ENCODE measurements at regions not wholly inside any gene's neighbourhood (a gene's known extent, or its start where the extent isn't known, plus 50 kb on each side); places are given as distances from the start of the nearest gene placed in this dataset.

- TF ChIP-seq CTCF (IDR thresholded peaks at IDR 0.05; ENCODE audit: extremely low read depth in 1 of 2, insufficient read depth in 1 of 2, low read depth in 1 of 2, low read length in 2 of 2) (no peak), FOS (IDR thresholded peaks at IDR 0.05; ENCODE audit: borderline replicate concordance, insufficient read depth, low read length) (peak; percentile 14)
- H3K4me3 ChIP-seq (replicated peaks in 1 of 3; ENCODE audit: insufficient read depth in 1 of 3, low read depth in 1 of 3, low read length in 3 of 3): no peak overlapping the region
- dilution Hi-C loops (cut with MboI; ENCODE audit: extremely low pct_ligation_motif_present, low sequenced_read_pairs) (no loop called here), intact Hi-C loops (cut with micrococcal nuclease) (no loop called here)
- ChIA-PET POLR2A (no interaction called here), CTCF (interaction anchor here (2.8 kb wide), 1 partner anchor 203 kb away, joined by 12 read pairs; no protein-coding TSS in a partner anchor)
- no peaks in the 10 kb centered on the region for H3K36me3 ChIP-seq (ENCODE audit: control insufficient read depth in 2 of 2, extremely low read depth in 1 of 2, insufficient read depth in 2 of 2, low read length in 2 of 2)
- H3K27ac ChIP-seq (ENCODE audit: insufficient read depth, low read depth, low read length): no peak overlapping the region
- no peak overlapping the region for H2AFZ ChIP-seq (ENCODE audit: low read depth, low read length)
- no peaks in the 10 kb centered on the region for H3K9me1 ChIP-seq (replicated peaks; ENCODE audit: control insufficient read depth, extremely low read depth, insufficient read depth, low read length)
- no peaks in the 10 kb centered on the region for H3K27me3 ChIP-seq (ENCODE audit: control insufficient read depth in 2 of 2, insufficient read depth in 2 of 2, low read length in 2 of 2)
- no TSS peak for BruUV-seq (replicated peaks)
- H4K20me1 ChIP-seq (replicated peaks; ENCODE audit: control insufficient read depth, extremely low read depth, insufficient read depth, low read length): no peaks in the 10 kb centered on the region
- H3K79me2 ChIP-seq (ENCODE audit: control insufficient read depth, insufficient read depth, low read length): no peaks in the 10 kb centered on the region
- FAIRE-seq: no peak
- no peak overlapping the region for H3K4me2 ChIP-seq (ENCODE audit: insufficient read depth, low read length)
- DNase-seq (ENCODE audit: low read depth, low spot score): no peak
- peaks cover 44% of the 10 kb centered on the region for H3K4me1 ChIP-seq (ENCODE audit: control insufficient read depth, extremely low read depth, insufficient read depth, low read length)
- H3K9me3 ChIP-seq (replicated peaks; ENCODE audit: control insufficient read depth, insufficient read depth, low read length): no peaks in the 10 kb centered on the region
- H3K9ac ChIP-seq (replicated peaks; ENCODE audit: extremely low read depth, insufficient read depth, low read length): no peak overlapping the region
Measured at GRCh38 chr4:176844448-176844847, 51.7 kb upstream of the VEGFC start.

GRCh38 chr4:176845636-176846035 lies 52.9 kb upstream of the VEGFC start:
- H3K27me3 ChIP-seq (ENCODE audit: control insufficient read depth in 2 of 2, insufficient read depth in 2 of 2, low read length in 2 of 2): no peaks in the 10 kb centered on the region
- no TSS peak for BruUV-seq (replicated peaks)
- dilution Hi-C loops (cut with MboI; ENCODE audit: extremely low pct_ligation_motif_present, low sequenced_read_pairs): no loop called here
- no peak overlapping the region for H3K27ac ChIP-seq (ENCODE audit: insufficient read depth, low read depth, low read length)
- intact Hi-C loops (cut with micrococcal nuclease): no loop called here
- ChIA-PET CTCF (interaction anchor here (3.6 kb wide), 1 partner anchor 202 kb away, joined by 11 read pairs; no protein-coding TSS in a partner anchor), POLR2A (no interaction called here)
- H3K9me3 ChIP-seq (replicated peaks; ENCODE audit: control insufficient read depth, insufficient read depth, low read length): no peaks in the 10 kb centered on the region
- H3K4me2 ChIP-seq (ENCODE audit: insufficient read depth, low read length): no peak overlapping the region
- no peak overlapping the region for H3K9ac ChIP-seq (replicated peaks; ENCODE audit: extremely low read depth, insufficient read depth, low read length)
- no peaks in the 10 kb centered on the region for H3K9me1 ChIP-seq (replicated peaks; ENCODE audit: control insufficient read depth, extremely low read depth, insufficient read depth, low read length)
- DNase-seq (ENCODE audit: low read depth, low spot score) (no peak), FAIRE-seq (no peak)
- no peak overlapping the region for H2AFZ ChIP-seq (ENCODE audit: low read depth, low read length)
- no peaks in the 10 kb centered on the region for H3K36me3 ChIP-seq (ENCODE audit: control insufficient read depth in 2 of 2, extremely low read depth in 1 of 2, insufficient read depth in 2 of 2, low read length in 2 of 2)
- TF ChIP-seq GATA2 (IDR thresholded peaks at IDR 0.05; ENCODE audit: insufficient read depth, insufficient read length, low read depth, low read length) (no peak), CTCF (IDR thresholded peaks at IDR 0.05; ENCODE audit: extremely low read depth in 1 of 2, insufficient read depth in 1 of 2, low read depth in 1 of 2, low read length in 2 of 2) (no peak), MYC (IDR thresholded peaks at IDR 0.05; ENCODE audit: low read depth, low read length) (no peak), POLR2A (IDR thresholded peaks at IDR 0.05; ENCODE audit: low read depth, low read length) (no peak), EZH2 (IDR thresholded peaks at IDR 0.05; ENCODE audit: borderline replicate concordance, low read depth, low read length, severe bottlenecking) (no peak), POLR2AphosphoS5 (IDR thresholded peaks at IDR 0.05; ENCODE audit: insufficient read depth, low read depth, low read length) (no peak), MAX (IDR thresholded peaks at IDR 0.05; ENCODE audit: insufficient read depth, insufficient read length) (no peak), FOS (IDR thresholded peaks at IDR 0.05; ENCODE audit: borderline replicate concordance, insufficient read depth, low read length) (no peak), JUN (IDR thresholded peaks at IDR 0.05; ENCODE audit: borderline replicate concordance, insufficient read depth, insufficient read length, low read depth) (no peak)
- H4K20me1 ChIP-seq (replicated peaks; ENCODE audit: control insufficient read depth, extremely low read depth, insufficient read depth, low read length): no peaks in the 10 kb centered on the region
- no peak overlapping the region for H3K4me3 ChIP-seq (replicated peaks in 1 of 3; ENCODE audit: insufficient read depth in 1 of 3, low read depth in 1 of 3, low read length in 3 of 3)
- peaks cover 32% of the 10 kb centered on the region for H3K4me1 ChIP-seq (ENCODE audit: control insufficient read depth, extremely low read depth, insufficient read depth, low read length)
- H3K79me2 ChIP-seq (ENCODE audit: control insufficient read depth, insufficient read depth, low read length): no peaks in the 10 kb centered on the region
